Panc1 (cell line): ENCODE measurements at regions not wholly inside any gene's neighbourhood (a gene's known extent, or its start where the extent isn't known, plus 50 kb on each side); places are given as distances from the start of the nearest gene placed in this dataset.

Experiments used
- ATAC-seq: fragments of 200-7000 bp; cut with Tn5 transposase; 2 replicates; pipeline ENCODE4 v1.9.1; 2020; ENCODE audit warnings: mild to moderate bottlenecking, moderate library complexity
- BruUV-seq: library from RNA; stranded (reverse); fragments of 400-500 nt; replicated peaks from 2 replicates; lab custom pipeline; 2021; lab: Mats Ljungman, UMichigan
- CTCF ChIA-PET: fragments of 300-600 bp; sonication (Branson Sonifier 250); formaldehyde crosslinking; loops from one replicate; lab custom pipeline; 2022; ENCODE audit warnings: antibody characterized with exemption; lab: Charles Lee
- POLR2A ChIA-PET: fragments of 300-600 bp; sonication (Branson Sonifier 250); formaldehyde crosslinking; loops from one replicate; lab custom pipeline; 2022; ENCODE audit warnings: antibody characterized with exemption; lab: Charles Lee
- DNase-seq: peaks from one replicate; pipeline ENCODE4 v3.0.0-alpha.2; 2010; ENCODE audit warnings: low read depth, low spot score
- H3K27ac ChIP-seq: 2 replicates; pipeline ENCODE4 v1.5.1; 2011; ENCODE audit warnings: mild to moderate bottlenecking, low read length, inconsistent platforms
- H3K27me3 ChIP-seq: fragments of 200-500 bp; sonication (Bioruptor generic); 2 replicates; pipeline ENCODE4 v1.6.0; 2014; ENCODE audit warnings: low read length, inconsistent platforms; ENCODE audit not compliant: control insufficient read depth, insufficient read depth
- H3K36me3 ChIP-seq: fragments of 200-500 bp; sonication (Bioruptor generic); 2 replicates; pipeline ENCODE4 v1.5.1; 2014; ENCODE audit warnings: inconsistent platforms, mild to moderate bottlenecking, low read length, moderate library complexity; ENCODE audit not compliant: control insufficient read depth, insufficient read depth
- H3K4me1 ChIP-seq: 2 replicates; pipeline ENCODE4 v1.5.1; 2011; ENCODE audit warnings: inconsistent platforms, mild to moderate bottlenecking, low read length, moderate library complexity; ENCODE audit not compliant: control insufficient read depth, insufficient read depth
- H3K4me3 ChIP-seq, 2 experiments: 2 replicates each; pipeline ENCODE4 v1.5.1; 2011 to 2012; ENCODE audit warnings: low read depth in 2 of 2, low read length in 2 of 2, mild to moderate bottlenecking in 2 of 2, inconsistent platforms in 1 of 2, moderate library complexity in 1 of 2
- H3K9me3 ChIP-seq: fragments of 200-500 bp; sonication (Bioruptor generic); 2 replicates; pipeline ENCODE4 v1.5.1; 2014; ENCODE audit warnings: low read depth, mild to moderate bottlenecking, inconsistent platforms, low read length, moderate library complexity; ENCODE audit not compliant: control insufficient read depth, insufficient read depth
- CTCF ChIP-seq: fragments of 450-650 bp; IDR thresholded peaks from 2 replicates; pipeline ENCODE4 v1.5.1; 2017; ENCODE audit warnings: mild to moderate bottlenecking
- POLR2AphosphoS5 ChIP-seq: IDR thresholded peaks from 2 replicates; pipeline ENCODE4 v1.6.1; 2012; ENCODE audit warnings: mild to moderate bottlenecking, low read depth, low read length, moderate library complexity
- REST ChIP-seq, 2 experiments: IDR thresholded peaks; 2 replicates each; pipeline ENCODE4 v1.6.1; 2011 to 2012; ENCODE audit warnings: low read depth in 2 of 2, control low read depth in 1 of 2, low read length in 1 of 2, mild to moderate bottlenecking in 1 of 2, moderate library complexity in 1 of 2; ENCODE audit not compliant: insufficient read depth in 1 of 2
- SIN3A ChIP-seq: IDR thresholded peaks from 2 replicates; pipeline ENCODE4 v1.6.1; 2012; ENCODE audit warnings: low read depth, mild to moderate bottlenecking, low read length, moderate library complexity, borderline replicate concordance; ENCODE audit not compliant: insufficient read depth
- TCF7L2 ChIP-seq: IDR thresholded peaks from 2 replicates; pipeline ENCODE4 v1.6.1; 2011; ENCODE audit warnings: mild to moderate bottlenecking, low read depth, low read length, inconsistent platforms
- in situ Hi-C: cut with HindIII; loops from 2 replicates; pipeline ENCODE4 v1.10.0; 2016; ENCODE audit warnings: low sequenced_read_pairs, low pct_unique_long_range_greater_than_20kb
- intact Hi-C: fragments of 100-400 bp; cut with micrococcal nuclease; formaldehyde crosslinking; loops from one replicate; pipeline ENCODE4 v1.10.0; 2022; ENCODE audit not compliant: unreplicated experiment

- Histone ChIP-seq H3K4me1 (no peaks in the 10 kb centered on the region), H3K36me3 (no peaks in the 10 kb centered on the region), H3K9me3 (no peaks in the 10 kb centered on the region), H3K27ac (no peak overlapping the region), H3K27me3 (no peaks in the 10 kb centered on the region), H3K4me3 (no peak overlapping the region)
- in situ Hi-C loops, result no loop called here
- TF ChIP-seq SIN3A (no peak), POLR2AphosphoS5 (no peak), REST (IDR thresholded peaks at IDR 0.05; ENCODE audit: insufficient read depth in 1 of 2, low read depth in 2 of 2, low read length in 1 of 2) (no peak), CTCF (no peak), TCF7L2 (no peak)
- intact Hi-C loops, result no loop called here
- POLR2A ChIA-PET, result no interaction called here
- ATAC-seq, result no peak
- DNase-seq, result no peak
- CTCF ChIA-PET, result no interaction called here
- no TSS peak for BruUV-seq
Observed at GRCh38 chr7:46654546-46655443, 733.7 kb upstream of the IGFBP3 start.

- H3K27ac ChIP-seq, result no peak overlapping the region
- in situ Hi-C loops, result no loop called here
- no peaks in the 10 kb centered on the region for H3K27me3 ChIP-seq
- CTCF ChIA-PET, result no interaction called here
- no TSS peak for BruUV-seq
- POLR2A ChIA-PET, result no interaction called here
- H3K36me3 ChIP-seq, result no peaks in the 10 kb centered on the region
- no peaks in the 10 kb centered on the region for H3K9me3 ChIP-seq
- no peaks in the 10 kb centered on the region for H3K4me1 ChIP-seq
- TF ChIP-seq SIN3A (no peak), CTCF (no peak), REST (IDR thresholded peaks at IDR 0.05; ENCODE audit: insufficient read depth in 1 of 2, low read depth in 2 of 2, low read length in 1 of 2) (no peak), TCF7L2 (no peak), POLR2AphosphoS5 (no peak)
- ATAC-seq (no peak), DNase-seq (no peak)
- no peak overlapping the region for H3K4me3 ChIP-seq
- intact Hi-C loops, result no loop called here
Observed at GRCh38 chr7:46653848-46654247, 732.8 kb upstream of the IGFBP3 start.
